Endothelial cell of umbilical vein (primary cell): ENCODE measurements at regions not wholly inside any gene's neighbourhood (a gene's known extent, or its start where the extent isn't known, plus 50 kb on each side); places are given as distances from the start of the nearest gene placed in this dataset.

Experiments
- BruUV-seq: library from RNA; stranded (reverse); fragments of 400-500 nt; replicated peaks from 2 replicates; lab custom pipeline; 2021; lab: Mats Ljungman, UMichigan
- CTCF ChIA-PET: fragments of 300-600, 350-600 bp; sonication (Branson Sonifier 250); formaldehyde crosslinking; loops from one replicate; lab custom pipeline; 2021; ENCODE audit warnings: antibody characterized with exemption, inconsistent platforms; lab: Charles Lee
- POLR2A ChIA-PET: fragments of 300-600, 350-600 bp; sonication (Branson Sonifier 250); formaldehyde crosslinking; loops from one replicate; lab custom pipeline; 2021; ENCODE audit warnings: antibody characterized with exemption, inconsistent platforms; lab: Charles Lee
- DNase-seq: peaks from one replicate; pipeline ENCODE4 v3.0.0-alpha.2; 2011; ENCODE audit warnings: low read depth, low spot score
- FAIRE-seq: peaks from 2 replicates; lab custom pipeline; 2011; peaks lifted over from hg19 to GRCh38; lab: Jason Lieb, UNC
- H2AFZ ChIP-seq: 2 replicates; pipeline ENCODE4 v1.6.0; 2012; ENCODE audit warnings: low read depth, low read length, control low read depth, inconsistent platforms
- H3K27ac ChIP-seq: 2 replicates; pipeline ENCODE4 v1.5.1; 2011; ENCODE audit warnings: low read depth, mild to moderate bottlenecking, control low read depth, low read length, moderate library complexity; ENCODE audit not compliant: insufficient read depth
- H3K27me3 ChIP-seq, 2 experiments: 2 replicates each; pipeline versions ENCODE4 v1.6.0 to v1.6.1; 2011; ENCODE audit warnings: low read length in 2 of 2, mixed read lengths in 1 of 2; ENCODE audit not compliant: control insufficient read depth in 2 of 2, insufficient read depth in 2 of 2
- H3K36me3 ChIP-seq, 2 experiments: 2 replicates in 1 of 2; 3 replicates in 1 of 2; pipeline ENCODE4 v1.5.1; 2011; ENCODE audit warnings: low read length in 2 of 2, mild to moderate bottlenecking in 1 of 2, moderate library complexity in 1 of 2; ENCODE audit not compliant: control insufficient read depth in 2 of 2, insufficient read depth in 2 of 2; ENCODE audit errors: extremely low read depth in 1 of 2
- H3K4me1 ChIP-seq: 3 replicates; pipeline ENCODE4 v1.5.1; 2011; ENCODE audit warnings: mild to moderate bottlenecking, low read length; ENCODE audit not compliant: control insufficient read depth, insufficient read depth; ENCODE audit errors: extremely low read depth
- H3K4me2 ChIP-seq: 2 replicates; pipeline ENCODE4 v1.6.1; 2011; ENCODE audit warnings: low read length, control low read depth, mixed read lengths; ENCODE audit not compliant: insufficient read depth
- H3K4me3 ChIP-seq, 3 experiments: fragments of 200-600 bp in 1 of 3; sonication (generic), shearing (Covaris generic) in 1 of 3; replicated peaks in 1 of 3; 2 replicates each; pipeline ENCODE4 v1.5.1; 2011 to 2016; ENCODE audit warnings: control low read depth in 3 of 3, low read length in 3 of 3, mild to moderate bottlenecking in 2 of 3, inconsistent platforms in 1 of 3, low read depth in 1 of 3, moderate library complexity in 1 of 3; ENCODE audit not compliant: insufficient read depth in 1 of 3
- H3K79me2 ChIP-seq: 2 replicates; pipeline ENCODE4 v1.6.0; 2012; ENCODE audit warnings: low read length, inconsistent platforms; ENCODE audit not compliant: control insufficient read depth, insufficient read depth
- H3K9ac ChIP-seq: replicated peaks from 2 replicates; pipeline ENCODE3; 2011; ENCODE audit warnings: low read length, control low read depth; ENCODE audit not compliant: insufficient read depth; ENCODE audit errors: extremely low read depth
- H3K9me1 ChIP-seq: replicated peaks from 3 replicates; pipeline ENCODE4 v1.6.0; 2011; ENCODE audit warnings: mild to moderate bottlenecking, low read length; ENCODE audit not compliant: control insufficient read depth, insufficient read depth; ENCODE audit errors: extremely low read depth
- H3K9me3 ChIP-seq: replicated peaks from 2 replicates; pipeline ENCODE4 v1.5.1; 2012; ENCODE audit warnings: low read length, inconsistent platforms; ENCODE audit not compliant: control insufficient read depth, insufficient read depth
- H4K20me1 ChIP-seq: replicated peaks from 2 replicates; pipeline ENCODE3; 2011; ENCODE audit warnings: mild to moderate bottlenecking, low read length; ENCODE audit not compliant: control insufficient read depth, insufficient read depth; ENCODE audit errors: extremely low read depth
- CTCF ChIP-seq, 2 donors: IDR thresholded peaks; 1 replicate in 1 of 2; 2 replicates in 1 of 2; pipeline ENCODE4 v1.5.1; 2011; ENCODE audit warnings: low read length in 2 of 2, mild to moderate bottlenecking in 2 of 2, moderate library complexity in 2 of 2, control low read depth in 1 of 2, inconsistent platforms in 1 of 2, low read depth in 1 of 2; ENCODE audit not compliant: insufficient read depth in 1 of 2; ENCODE audit errors: extremely low read depth in 1 of 2
- EZH2 ChIP-seq: IDR thresholded peaks from 2 replicates; pipeline ENCODE4 v1.6.1; 2012; ENCODE audit warnings: borderline replicate concordance, low read depth, mild to moderate bottlenecking, moderate library complexity, low read length, inconsistent platforms; ENCODE audit not compliant: severe bottlenecking
- FOS ChIP-seq: IDR thresholded peaks from 2 replicates; pipeline ENCODE4 v1.6.1; 2011; ENCODE audit warnings: mild to moderate bottlenecking, low read length, moderate library complexity, borderline replicate concordance; ENCODE audit not compliant: insufficient read depth
- GATA2 ChIP-seq: IDR thresholded peaks from 2 replicates; pipeline ENCODE4 v1.7.0; 2011; ENCODE audit warnings: low read depth, mild to moderate bottlenecking, moderate library complexity, mixed read lengths, low read length; ENCODE audit not compliant: insufficient read length, insufficient read depth
- JUN ChIP-seq: IDR thresholded peaks from 2 replicates; pipeline ENCODE4 v1.6.1; 2011; ENCODE audit warnings: borderline replicate concordance, low read depth; ENCODE audit not compliant: insufficient read length, insufficient read depth
- MAX ChIP-seq: IDR thresholded peaks from 2 replicates; pipeline ENCODE4 v1.6.1; 2011; ENCODE audit not compliant: insufficient read depth, insufficient read length
- MYC ChIP-seq: IDR thresholded peaks from one replicate; pipeline ENCODE4 v1.6.1; 2011; ENCODE audit warnings: mild to moderate bottlenecking, low read depth, low read length
- POLR2A ChIP-seq: IDR thresholded peaks from 2 replicates; pipeline ENCODE4 v1.6.1; 2012; ENCODE audit warnings: low read depth, mild to moderate bottlenecking, control low read depth, low read length
- POLR2AphosphoS5 ChIP-seq: IDR thresholded peaks from 2 replicates; pipeline ENCODE4 v1.6.1; 2012; ENCODE audit warnings: low read depth, mild to moderate bottlenecking, control low read depth, low read length, moderate library complexity; ENCODE audit not compliant: insufficient read depth
- dilution Hi-C: fragments of 300-500 bp; cut with MboI; formaldehyde crosslinking; loops from one replicate; pipeline ENCODE4 v1.15.0; 2019; ENCODE audit warnings: low sequenced_read_pairs; ENCODE audit not compliant: extremely low pct_ligation_motif_present
- intact Hi-C: fragments of 100-400 bp; cut with micrococcal nuclease; formaldehyde crosslinking; loops from one replicate; pipeline ENCODE4 v1.10.0; 2022

GRCh38 chr14:36241183-36241582, 64.7 kb upstream of the PTCSC3 start:
- Histone ChIP-seq H3K79me2 (no peaks in the 10 kb centered on the region), H3K4me1 (no peaks in the 10 kb centered on the region), H3K4me2 (no peak overlapping the region), H3K27me3 (no peaks in the 10 kb centered on the region), H3K9me3 (no peaks in the 10 kb centered on the region), H2AFZ (no peak overlapping the region), H3K9me1 (no peaks in the 10 kb centered on the region), H3K9ac (no peak overlapping the region), H4K20me1 (no peaks in the 10 kb centered on the region), H3K27ac (no peak overlapping the region), H3K36me3 (no peaks in the 10 kb centered on the region), H3K4me3 (no peak overlapping the region)
- no peak for DNase-seq
- no TSS peak for BruUV-seq
- intact Hi-C loops, result loop anchor here (1.0 kb wide), 1 partner anchor 133 kb away; no protein-coding TSS in a partner anchor
- no peak for TF ChIP-seq FOS
- no peak for TF ChIP-seq MYC
- TF ChIP-seq GATA2, result no peak
- no peak for TF ChIP-seq POLR2A
- no peak for TF ChIP-seq CTCF (IDR thresholded peaks at IDR 0.05; ENCODE audit: extremely low read depth in 1 of 2, insufficient read depth in 1 of 2, low read depth in 1 of 2, low read length in 2 of 2)
- TF ChIP-seq POLR2AphosphoS5, result no peak
- TF ChIP-seq JUN, result no peak
- TF ChIP-seq EZH2, result no peak
- no peak for TF ChIP-seq MAX
- dilution Hi-C loops, result no loop called here
- ChIA-PET CTCF (interaction anchor here (0.6 to 4.1 kb wide), 3 partner anchors 125 to 239 kb away, joined by 3 to 46 read pairs (median 3); no protein-coding TSS in a partner anchor), POLR2A (no interaction called here)
- no peak for FAIRE-seq
